Left ventricle myocardium inferior (tissue), 1 donor: ENCODE measurements at regions not wholly inside any gene's neighbourhood (a gene's known extent, or its start where the extent isn't known, plus 50 kb on each side); places are given as distances from the start of the nearest gene placed in this dataset.
"Not testable (repeated sequence)": the region's sequence is repeated elsewhere in the genome, so short reads cannot be mapped to it uniquely, and the experiment has no call there.

ENCODE experiments used
- DNase-seq: peaks from one replicate; pipeline ENCODE4 v3.0.0-alpha.2; 2020
- H3K27ac ChIP-seq: fragments of 200-600 bp; replicated peaks from 2 replicates; pipeline ENCODE4 v1.8.0; 2021
- H3K27me3 ChIP-seq: fragments of 200-600 bp; 2 replicates; pipeline ENCODE4 v1.8.0; 2021; ENCODE audit warnings: low read depth
- H3K36me3 ChIP-seq: fragments of 200-600 bp; 2 replicates; pipeline ENCODE4 v1.8.0; 2021
- H3K4me1 ChIP-seq: fragments of 200-600 bp; 2 replicates; pipeline ENCODE4 v1.8.0; 2021
- H3K4me3 ChIP-seq: fragments of 200-600 bp; 2 replicates; pipeline ENCODE4 v1.8.0; 2021; ENCODE audit warnings: mild to moderate bottlenecking, moderate library complexity
- H3K9me3 ChIP-seq: fragments of 200-600 bp; replicated peaks from 2 replicates; pipeline ENCODE4 v1.8.0; 2021
- CTCF ChIP-seq: fragments of 200-600 bp; IDR thresholded peaks from 2 replicates; pipeline ENCODE4 v1.8.0; 2021; ENCODE audit warnings: antibody characterized with exemption, mild to moderate bottlenecking, borderline replicate concordance
- intact Hi-C: fragments of 100-400 bp; cut with micrococcal nuclease; formaldehyde crosslinking; loops from one replicate; pipeline ENCODE4 v1.11.0; 2022
- donor health status: DM: no; HTN: yes; CAD: no; lungs with severe emphysema.

DNA sequence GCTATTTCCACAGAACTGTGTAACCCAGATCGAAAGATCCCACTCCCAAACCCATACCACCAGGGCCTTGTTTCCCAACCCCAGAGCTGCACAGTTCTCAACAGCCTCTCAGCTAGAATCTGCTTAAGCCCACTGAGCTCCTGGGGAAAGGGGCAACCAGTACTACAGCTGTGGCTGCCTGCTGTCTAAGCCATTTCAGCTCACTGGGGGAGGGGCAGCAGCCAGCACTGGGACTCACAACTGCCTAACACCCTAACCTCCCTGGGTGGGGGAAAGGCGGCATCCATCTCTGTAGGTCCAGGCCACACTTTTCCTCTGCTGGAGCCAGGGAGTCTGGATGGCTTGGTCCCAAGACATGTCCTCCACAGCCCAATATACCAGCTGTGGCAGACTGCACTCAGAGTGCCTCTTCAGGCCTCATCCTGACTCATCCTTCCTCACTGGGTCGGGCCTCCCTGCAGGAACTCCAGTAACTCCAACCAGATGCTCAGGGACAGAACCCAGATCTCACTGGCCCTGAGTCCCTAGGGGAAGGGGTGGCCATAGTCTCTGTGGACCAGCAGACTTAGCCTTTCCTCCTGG is 241.4 kb downstream of the HINT1 start:
- H3K36me3 ChIP-seq: no peaks in the 10 kb centered on the region
- H3K9me3 ChIP-seq: no peaks in the 10 kb centered on the region
- H3K4me1 ChIP-seq: no peaks in the 10 kb centered on the region
- no peak for DNase-seq
- no peak overlapping the region for H3K27ac ChIP-seq
- TF ChIP-seq CTCF: no peak
- H3K4me3 ChIP-seq: no peak overlapping the region
- intact Hi-C loops: no loop called here
- H3K27me3 ChIP-seq: no peaks in the 10 kb centered on the region

GRCh38 chr5:130912088-130912487 is 253.0 kb downstream of the HINT1 start:
- TF ChIP-seq CTCF: peak; percentile 13
- intact Hi-C loops: no loop called here
- no peak for DNase-seq
- Histone ChIP-seq H3K27me3 (no peaks in the 10 kb centered on the region), H3K27ac (no peak overlapping the region), H3K9me3 (peaks cover 27% of the 10 kb centered on the region), H3K4me3 (no peak overlapping the region), H3K36me3 (no peaks in the 10 kb centered on the region), H3K4me1 (no peaks in the 10 kb centered on the region)

- TF ChIP-seq CTCF: no peak
- H3K9me3 ChIP-seq: peaks cover 25% of the 10 kb centered on the region
- no peaks in the 10 kb centered on the region for H3K4me1 ChIP-seq
- H3K4me3 ChIP-seq: no peak overlapping the region
- no peaks in the 10 kb centered on the region for H3K36me3 ChIP-seq
- DNase-seq: no peak
- H3K27me3 ChIP-seq: no peaks in the 10 kb centered on the region
- intact Hi-C loops: no loop called here
- peak overlapping the region; percentile 4 for H3K27ac ChIP-seq
These were observed 256.9 kb downstream of the HINT1 start for GRCh38 chr5:130908186-130908585.

DNA sequence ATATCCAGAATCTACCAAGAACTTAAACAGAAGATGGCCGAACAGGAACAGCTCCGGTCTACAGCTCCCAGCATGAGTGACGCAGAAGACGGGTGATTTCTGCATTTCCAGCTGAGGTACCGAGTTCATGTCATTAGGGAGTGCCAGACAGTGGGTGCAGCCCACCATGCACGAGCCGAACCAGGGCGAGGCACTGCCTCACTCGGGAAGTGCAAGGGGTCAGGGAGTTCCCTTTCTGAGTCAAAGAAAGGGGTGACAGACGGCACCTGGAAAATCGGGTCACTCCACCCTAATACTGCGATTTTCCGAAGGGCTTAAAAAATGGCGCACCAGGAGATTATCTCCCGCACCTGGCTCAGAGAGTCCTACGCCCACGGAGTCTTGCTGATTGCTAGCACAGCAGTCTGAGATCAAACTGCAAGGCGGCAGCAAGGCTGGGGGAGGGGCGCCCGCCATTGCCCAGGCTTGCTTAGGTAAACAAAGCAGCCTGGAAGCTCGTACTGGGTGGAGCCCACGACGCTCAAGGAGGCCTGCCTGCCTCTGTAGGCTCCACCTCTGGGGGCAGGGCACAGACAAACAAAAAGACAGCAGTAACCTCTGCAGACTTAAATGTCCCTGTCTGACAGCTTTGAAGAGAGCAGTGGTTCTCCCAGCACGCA is 267.4 kb downstream of the HINT1 start:
- H3K27ac ChIP-seq, H3K4me3 ChIP-seq, H3K36me3 ChIP-seq, intact Hi-C loops, DNase-seq, H3K4me1 ChIP-seq, H3K27me3 ChIP-seq: not testable (repeated sequence)
- peaks cover 27% of the 10 kb centered on the region for H3K9me3 ChIP-seq

DNA sequence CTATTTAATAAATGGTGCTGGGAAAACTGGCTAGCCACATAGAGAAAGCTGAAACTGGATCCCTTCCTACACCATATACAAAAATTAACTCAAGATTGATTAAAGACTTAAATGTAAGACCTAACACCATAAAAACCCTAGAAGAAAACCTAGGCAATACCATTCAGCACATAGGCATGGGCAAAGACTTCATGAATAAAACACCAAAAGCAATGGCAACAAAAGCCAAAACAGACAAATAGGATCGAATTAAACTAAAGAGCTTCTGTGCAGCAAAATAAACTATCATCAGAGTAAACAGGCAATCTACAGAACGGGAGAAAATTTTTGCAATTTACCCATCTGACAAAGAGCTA is 267.9 kb downstream of the HINT1 start:
- H3K4me1 ChIP-seq, H3K36me3 ChIP-seq, H3K4me3 ChIP-seq, DNase-seq, H3K27me3 ChIP-seq, intact Hi-C loops, H3K27ac ChIP-seq: not testable (repeated sequence)
- H3K9me3 ChIP-seq: peaks cover 24% of the 10 kb centered on the region

DNA sequence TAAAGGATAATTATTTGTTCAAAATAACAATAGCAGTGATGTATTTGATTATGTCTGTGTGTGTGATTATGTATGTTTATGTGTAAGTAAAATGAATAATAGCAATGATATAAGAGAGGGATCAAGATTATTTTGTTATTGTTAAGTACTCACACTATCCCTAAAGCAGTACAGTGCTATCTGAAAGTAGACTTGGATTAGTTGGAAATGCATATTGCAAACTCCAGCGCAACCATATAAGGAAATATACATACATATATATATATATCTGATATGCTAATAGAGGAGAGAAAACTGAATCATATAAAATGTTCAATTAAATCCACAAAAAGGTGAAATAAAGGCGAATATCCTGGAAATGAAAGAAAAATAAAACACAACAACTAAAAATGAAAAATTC is 268.4 kb downstream of the HINT1 start:
- no peak for DNase-seq
- Histone ChIP-seq H3K9me3 (peaks cover 24% of the 10 kb centered on the region), H3K4me1 (no peaks in the 10 kb centered on the region), H3K4me3 (no peak overlapping the region), H3K36me3 (no peaks in the 10 kb centered on the region), H3K27me3 (no peaks in the 10 kb centered on the region), H3K27ac (no peak overlapping the region)
- no peak for TF ChIP-seq CTCF
- intact Hi-C loops: no loop called here
